K562 (cell line): ENCODE measurements at regions not wholly inside any gene's neighbourhood (a gene's known extent, or its start where the extent isn't known, plus 50 kb on each side); places are given as distances from the start of the nearest gene placed in this dataset.

Experiments used
- ATAC-seq: fragments of 200-7000 bp; cut with Tn5 transposase; 3 replicates; pipeline ENCODE4 v1.9.1; 2020; ENCODE audit warnings: moderate library complexity
- BruUV-seq: library from RNA; stranded (reverse); fragments of 400-500 nt; replicated peaks from 2 replicates; lab custom pipeline; 2021; lab: Mats Ljungman, UMichigan
- CTCF ChIA-PET: fragments of 300-600 bp; formaldehyde crosslinking; extraction: SDS; loops from one replicate; lab custom pipeline; 2021; ENCODE audit warnings: low intra/inter-chr PET ratio; lab: Yijun Ruan, JAX
- POLR2A ChIA-PET: fragments of 300-600, 350-650 bp; sonication (Branson Sonifier 250); formaldehyde crosslinking; extraction: SDS; loops from one replicate; lab custom pipeline; 2021; ENCODE audit warnings: antibody characterized with exemption, inconsistent platforms; lab: Yijun Ruan, JAX
- DNase-seq, 4 experiments: peaks; one replicate each; pipeline versions ENCODE4 v3.0.0 to v3.0.0-alpha.2; 2011 to 2018; ENCODE audit warnings: low spot score in 3 of 4, mixed read lengths in 3 of 4; ENCODE audit errors: extremely low read depth in 1 of 4
- FAIRE-seq: peaks from 2 replicates; lab custom pipeline; 2011; peaks lifted over from hg19 to GRCh38; lab: Jason Lieb, UNC
- H2AFZ ChIP-seq: 2 replicates; pipeline ENCODE4 v1.6.0; 2011; ENCODE audit warnings: low read depth, low read length, control low read depth, inconsistent platforms
- H3K27ac ChIP-seq: fragments of 200-600 bp; 3 replicates; pipeline ENCODE4 v1.8.0; 2011; ENCODE audit warnings: low read depth, mild to moderate bottlenecking, control low read depth, inconsistent platforms, low read length, moderate library complexity, mixed read lengths; ENCODE audit errors: extremely low read depth
- H3K27me3 ChIP-seq, 2 experiments: fragments of 300-600 bp in 1 of 2; 2 replicates in 1 of 2; 3 replicates in 1 of 2; pipeline versions ENCODE4 v1.6.0 to v1.8.0; 2011; ENCODE audit warnings: inconsistent platforms in 2 of 2, low read length in 2 of 2, mild to moderate bottlenecking in 1 of 2, mixed read lengths in 1 of 2, moderate library complexity in 1 of 2; ENCODE audit not compliant: control insufficient read depth in 2 of 2, insufficient read depth in 2 of 2
- H3K36me3 ChIP-seq: fragments of 300-600 bp; 3 replicates; pipeline ENCODE4 v1.8.0; 2011; ENCODE audit warnings: mild to moderate bottlenecking, low read length, inconsistent platforms; ENCODE audit not compliant: control insufficient read depth, insufficient read depth
- H3K4me1 ChIP-seq, 2 experiments: fragments of 200-600 bp in 1 of 2; replicated peaks in 1 of 2; 2 replicates in 1 of 2; 3 replicates in 1 of 2; pipeline versions ENCODE4 v1.5.1 to v1.8.0; 2011; ENCODE audit warnings: inconsistent platforms in 2 of 2, low read length in 2 of 2, mild to moderate bottlenecking in 1 of 2, mixed read lengths in 1 of 2, moderate library complexity in 1 of 2; ENCODE audit not compliant: control insufficient read depth in 2 of 2, insufficient read depth in 2 of 2
- H3K4me2 ChIP-seq: 2 replicates; pipeline ENCODE4 v1.6.1; 2011; ENCODE audit warnings: low read length, control low read depth, inconsistent platforms, mixed read lengths; ENCODE audit not compliant: insufficient read depth
- H3K4me3 ChIP-seq: fragments of 200-600 bp; sonication (generic), shearing (Covaris generic); 2 replicates; pipeline ENCODE4 v1.5.1; 2016; ENCODE audit warnings: control low read depth, inconsistent platforms
- H3K79me2 ChIP-seq: fragments of 200-600 bp; 3 replicates; pipeline ENCODE4 v1.8.0; 2011; ENCODE audit warnings: low read length, inconsistent platforms; ENCODE audit not compliant: control insufficient read depth, insufficient read depth
- H3K9ac ChIP-seq, 2 experiments: 2 replicates each; pipeline versions ENCODE4 v1.6.0 to v1.6.1; 2011; ENCODE audit warnings: low read depth in 2 of 2, low read length in 2 of 2, control low read depth in 1 of 2, inconsistent platforms in 1 of 2, mild to moderate bottlenecking in 1 of 2, mixed read lengths in 1 of 2; ENCODE audit not compliant: insufficient read depth in 1 of 2
- H3K9me1 ChIP-seq: one replicate; pipeline ENCODE4 v1.6.0; 2011; ENCODE audit warnings: inconsistent platforms, mild to moderate bottlenecking, low read length, moderate library complexity; ENCODE audit not compliant: control insufficient read depth, insufficient read depth
- H3K9me3 ChIP-seq: replicated peaks from 2 replicates; pipeline ENCODE4 v1.5.1; 2011; ENCODE audit warnings: low read depth, low read length, inconsistent platforms; ENCODE audit not compliant: control insufficient read depth, insufficient read depth
- H4K20me1 ChIP-seq: replicated peaks from 2 replicates; pipeline ENCODE4 v1.6.1; 2011; ENCODE audit warnings: low read length, inconsistent platforms, mixed read lengths; ENCODE audit not compliant: control insufficient read depth, insufficient read depth
- BCL6 ChIP-seq: fragments of 250-450 bp; sonication (Bioruptor Pico); IDR thresholded peaks from 2 replicates; pipeline ENCODE4 v1.4.0; 2020
- CBX2 ChIP-seq: fragments of 200-600 bp; sonication (generic); IDR thresholded peaks from one replicate; pipeline ENCODE4 v1.6.1; 2012; ENCODE audit warnings: mild to moderate bottlenecking, low read length, inconsistent platforms; ENCODE audit not compliant: insufficient read depth, poor library complexity, severe bottlenecking
- NFIC ChIP-seq: fragments of 450-650 bp; IDR thresholded peaks from 2 replicates; pipeline ENCODE4 v1.6.1; 2017; ENCODE audit warnings: mild to moderate bottlenecking, inconsistent platforms
- STAG1 ChIP-seq: sonication (generic); formaldehyde crosslinking; IDR thresholded peaks from 2 replicates; pipeline ENCODE4 v1.5.0; 2020; ENCODE audit warnings: missing genetic modification reagents, borderline replicate concordance
- ZBTB34 ChIP-seq: fragments of 250-450 bp; sonication (Bioruptor Pico); IDR thresholded peaks from 2 replicates; pipeline ENCODE4 v1.8.0; 2021; ENCODE audit warnings: mild to moderate bottlenecking, moderate library complexity
- WGBS: fragments of 100-300 bp; shearing (Covaris generic); methylation state at CpG from one replicate; pipeline ENCODE4 v1.1.6; 2016; ENCODE audit warnings: low coverage, mixed read lengths; ENCODE audit not compliant: insufficient coverage; ENCODE audit errors: missing lambda C conversion rate; 5-methylcytosine and 5-hydroxymethylcytosine counted together
- in situ Hi-C: fragments of 300-500 bp; cut with MboI; formaldehyde crosslinking; loops from 4 replicates; pipeline ENCODE4 v1.15.0; 2018; ENCODE audit warnings: inconsistent platforms, mixed read lengths
- intact Hi-C: fragments of 100-400 bp; cut with micrococcal nuclease; formaldehyde crosslinking; loops from 2 replicates; pipeline ENCODE4 v1.14.2; 2022
- TF ChIP-seq, protein P1 (sequence below): sonication (generic); formaldehyde crosslinking; IDR thresholded peaks from 2 replicates; pipeline ENCODE4 v1.8.0; 2022; ENCODE audit warnings: mild to moderate bottlenecking, low read depth, missing genetic modification reagents
- TF ChIP-seq, protein P2 (sequence below): fragments of 250-450 bp; sonication (Bioruptor Pico); IDR thresholded peaks from 2 replicates; pipeline ENCODE4 v1.5.0; 2021

GRCh38 chr2:114219456-114219855 lies 223.0 kb upstream of the DPP10 start:
- ChIA-PET CTCF (no interaction called here), POLR2A (no interaction called here)
- no TSS peak for BruUV-seq
- 0% methylated on average over 1 of the region's 1 CpG for WGBS
- no peaks in the 10 kb centered on the region for H3K27me3 ChIP-seq
- H3K36me3 ChIP-seq: no peaks in the 10 kb centered on the region
- ATAC-seq: no peak
- no peaks in the 10 kb centered on the region for H3K79me2 ChIP-seq
- no peak overlapping the region for H3K9ac ChIP-seq
- no peak overlapping the region for H3K4me2 ChIP-seq
- H3K4me1 ChIP-seq: no peaks in the 10 kb centered on the region
- TF ChIP-seq STAG1: no peak
- no peak for TF ChIP-seq BCL6 (CRISPR knock-in tag)
- TF ChIP-seq, protein P1, sequence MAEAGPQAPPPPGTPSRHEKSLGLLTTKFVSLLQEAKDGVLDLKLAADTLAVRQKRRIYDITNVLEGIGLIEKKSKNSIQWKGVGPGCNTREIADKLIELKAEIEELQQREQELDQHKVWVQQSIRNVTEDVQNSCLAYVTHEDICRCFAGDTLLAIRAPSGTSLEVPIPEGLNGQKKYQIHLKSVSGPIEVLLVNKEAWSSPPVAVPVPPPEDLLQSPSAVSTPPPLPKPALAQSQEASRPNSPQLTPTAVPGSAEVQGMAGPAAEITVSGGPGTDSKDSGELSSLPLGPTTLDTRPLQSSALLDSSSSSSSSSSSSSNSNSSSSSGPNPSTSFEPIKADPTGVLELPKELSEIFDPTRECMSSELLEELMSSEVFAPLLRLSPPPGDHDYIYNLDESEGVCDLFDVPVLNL (CRISPR knock-in tag): no peak
- TF ChIP-seq NFIC: peak; percentile 55
- no peak for TF ChIP-seq CBX2
- H3K9me1 ChIP-seq: no peaks in the 10 kb centered on the region
- in situ Hi-C loops (no loop called here), intact Hi-C loops (no loop called here)
- H4K20me1 ChIP-seq: no peaks in the 10 kb centered on the region
- DNase-seq: no peak
- H3K27ac ChIP-seq: no peak overlapping the region
- no peak overlapping the region for H3K4me3 ChIP-seq
- H2AFZ ChIP-seq: no peak overlapping the region
- H3K9me3 ChIP-seq: no peaks in the 10 kb centered on the region
- no peak for FAIRE-seq

- ATAC-seq: no peak
- H3K9me1 ChIP-seq: no peaks in the 10 kb centered on the region
- no peak for DNase-seq
- no peak overlapping the region for H2AFZ ChIP-seq
- H3K36me3 ChIP-seq: no peaks in the 10 kb centered on the region
- no peaks in the 10 kb centered on the region for H3K79me2 ChIP-seq
- H3K9me3 ChIP-seq: no peaks in the 10 kb centered on the region
- ChIA-PET POLR2A (no interaction called here), CTCF (no interaction called here)
- H3K4me2 ChIP-seq: no peak overlapping the region
- H3K9ac ChIP-seq: no peak overlapping the region
- intact Hi-C loops: no loop called here
- FAIRE-seq: no peak
- H4K20me1 ChIP-seq: no peaks in the 10 kb centered on the region
- H3K4me1 ChIP-seq: no peaks in the 10 kb centered on the region
- in situ Hi-C loops: no loop called here
- WGBS: 0% methylated on average over 1 of the region's 1 CpG
- H3K27me3 ChIP-seq: no peaks in the 10 kb centered on the region
- no peak overlapping the region for H3K4me3 ChIP-seq
- BruUV-seq: no TSS peak
- H3K27ac ChIP-seq: no peak overlapping the region
- TF ChIP-seq, protein P2, sequence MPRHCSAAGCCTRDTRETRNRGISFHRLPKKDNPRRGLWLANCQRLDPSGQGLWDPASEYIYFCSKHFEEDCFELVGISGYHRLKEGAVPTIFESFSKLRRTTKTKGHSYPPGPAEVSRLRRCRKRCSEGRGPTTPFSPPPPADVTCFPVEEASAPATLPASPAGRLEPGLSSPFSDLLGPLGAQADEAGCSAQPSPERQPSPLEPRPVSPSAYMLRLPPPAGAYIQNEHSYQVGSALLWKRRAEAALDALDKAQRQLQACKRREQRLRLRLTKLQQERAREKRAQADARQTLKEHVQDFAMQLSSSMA (CRISPR knock-in tag): no peak
- TF ChIP-seq NFIC: no peak
- TF ChIP-seq ZBTB34: no peak
Observed at GRCh38 chr2:114222344-114222743, 220.1 kb upstream of the DPP10 start.
